GM18858 (cell line): ENCODE measurements at regions not wholly inside any gene's neighbourhood (a gene's known extent, or its start where the extent isn't known, plus 50 kb on each side); places are given as distances from the start of the nearest gene placed in this dataset.
"Not testable (repeated sequence)": the region's sequence is repeated elsewhere in the genome, so short reads cannot be mapped to it uniquely, and the experiment has no call there.

Experiments used
- ATAC-seq: cut with Tn5 transposase; IDR thresholded peaks from one replicate; pipeline ENCODE4 v1.9.1; 2021; ENCODE audit not compliant: unreplicated experiment

DNA sequence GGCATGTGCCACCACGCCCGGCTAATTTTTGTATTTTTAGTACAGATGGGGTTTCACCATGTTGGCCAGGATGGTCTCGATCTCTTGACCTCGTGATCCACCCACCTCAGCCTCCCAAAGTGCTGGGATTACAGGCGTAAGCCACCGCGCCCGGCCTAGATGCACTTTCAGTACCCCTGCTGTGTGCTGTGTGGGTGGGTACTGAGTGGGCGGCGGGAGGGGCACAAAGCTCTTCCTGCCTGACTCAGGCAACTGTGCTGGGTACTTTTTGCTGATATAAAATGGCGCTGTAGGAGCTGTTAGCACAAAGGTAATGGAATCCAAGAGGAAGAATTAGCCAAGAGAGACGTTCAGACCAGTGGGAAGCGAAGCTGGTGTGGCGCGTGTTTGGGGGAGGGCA, 79.6 kb upstream of the HES1 start:
- not testable (repeated sequence) for ATAC-seq

DNA sequence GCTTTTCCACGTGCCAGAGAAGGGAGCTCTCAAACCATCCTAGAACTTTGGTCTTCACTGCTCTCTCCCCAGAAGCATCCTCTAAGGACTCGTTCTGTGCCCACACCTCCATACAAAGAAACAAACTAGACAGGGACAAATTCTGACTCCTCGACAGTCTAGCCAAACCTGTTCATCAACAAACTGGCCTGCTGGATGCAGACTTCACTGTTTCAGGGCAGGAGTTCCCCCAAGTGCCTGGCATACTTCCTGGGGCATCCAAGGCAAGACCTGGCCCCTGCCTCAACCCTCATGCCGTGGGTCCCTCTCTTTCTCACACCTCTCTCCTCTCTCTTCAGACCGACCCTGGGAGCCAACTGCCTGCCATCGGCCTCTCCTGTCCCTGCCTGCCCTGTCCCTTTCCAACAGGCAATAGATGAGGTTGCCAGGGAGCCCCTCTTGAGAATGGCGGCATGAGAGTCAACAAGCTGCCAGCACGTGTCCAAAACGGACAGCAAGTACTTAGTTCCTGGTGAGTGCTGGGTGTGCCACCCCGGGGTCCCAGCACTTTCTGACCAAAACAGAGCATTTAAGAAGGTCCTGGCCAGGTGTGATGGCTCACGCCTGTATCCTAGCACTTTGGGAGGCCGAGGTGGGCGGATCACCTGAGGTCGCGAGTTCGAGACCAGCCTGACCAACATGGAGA, 79.1 kb upstream of the HES1 start:
- no peak for ATAC-seq

DNA sequence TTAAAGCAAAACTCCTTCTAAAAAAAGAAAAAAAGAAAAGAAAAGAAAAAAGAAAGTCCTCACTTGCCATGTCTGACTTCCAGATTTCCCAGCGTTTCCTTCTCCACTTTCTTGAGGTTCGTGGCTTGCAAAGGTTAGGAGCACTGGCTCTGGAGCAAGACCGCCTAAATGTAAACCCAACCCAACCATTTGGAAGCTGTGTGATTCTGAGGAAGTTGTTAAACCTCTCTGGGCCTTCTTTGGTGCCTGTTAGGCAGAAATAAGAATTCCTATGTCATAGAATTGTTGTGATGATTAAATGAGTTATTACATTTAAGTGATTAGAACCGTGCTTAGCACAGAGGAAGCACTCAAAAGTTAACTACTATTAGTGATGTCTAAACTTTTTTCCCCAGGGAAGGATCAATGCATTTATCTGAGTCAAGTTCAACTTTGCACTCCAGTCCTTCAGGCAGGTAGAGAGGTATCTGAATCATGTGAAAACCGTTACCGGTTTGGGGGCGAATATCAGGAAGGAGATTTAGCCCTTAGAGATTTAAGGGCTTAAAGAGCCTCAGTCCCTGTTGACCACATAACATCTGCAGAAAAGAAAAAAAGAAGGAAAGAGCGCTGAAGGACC, 78.3 kb upstream of the HES1 start:
- ATAC-seq, result no peak

GRCh38 chr3:194058189-194058571, 77.8 kb upstream of the HES1 start:
- ATAC-seq, result peak; percentile 46

DNA sequence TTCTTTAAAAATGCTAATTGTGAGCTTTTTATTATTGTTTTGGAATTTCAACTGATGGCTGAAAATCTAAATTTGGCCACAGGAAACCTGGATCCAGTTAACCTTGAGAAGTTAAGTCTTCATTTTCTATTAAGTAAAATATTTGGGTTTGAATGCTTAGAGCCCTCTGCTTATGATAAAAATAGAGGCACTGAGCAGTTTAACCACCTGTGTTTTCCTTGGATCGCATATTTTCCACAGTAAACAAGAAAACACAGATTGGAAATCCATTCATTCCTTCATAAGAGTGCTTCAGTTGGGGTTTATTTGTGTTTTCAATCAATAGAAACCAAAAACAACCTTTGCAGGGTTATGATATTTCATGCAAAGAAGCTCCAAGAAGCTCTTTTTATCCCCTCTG, 77.2 kb upstream of the HES1 start:
- ATAC-seq, result no peak

- ATAC-seq, result no peak
These were observed 74.4 kb upstream of the HES1 start for GRCh38 chr3:194061421-194062030.

- no peak for ATAC-seq
These were observed 73.1 kb upstream of the HES1 start for GRCh38 chr3:194062830-194063229.

DNA sequence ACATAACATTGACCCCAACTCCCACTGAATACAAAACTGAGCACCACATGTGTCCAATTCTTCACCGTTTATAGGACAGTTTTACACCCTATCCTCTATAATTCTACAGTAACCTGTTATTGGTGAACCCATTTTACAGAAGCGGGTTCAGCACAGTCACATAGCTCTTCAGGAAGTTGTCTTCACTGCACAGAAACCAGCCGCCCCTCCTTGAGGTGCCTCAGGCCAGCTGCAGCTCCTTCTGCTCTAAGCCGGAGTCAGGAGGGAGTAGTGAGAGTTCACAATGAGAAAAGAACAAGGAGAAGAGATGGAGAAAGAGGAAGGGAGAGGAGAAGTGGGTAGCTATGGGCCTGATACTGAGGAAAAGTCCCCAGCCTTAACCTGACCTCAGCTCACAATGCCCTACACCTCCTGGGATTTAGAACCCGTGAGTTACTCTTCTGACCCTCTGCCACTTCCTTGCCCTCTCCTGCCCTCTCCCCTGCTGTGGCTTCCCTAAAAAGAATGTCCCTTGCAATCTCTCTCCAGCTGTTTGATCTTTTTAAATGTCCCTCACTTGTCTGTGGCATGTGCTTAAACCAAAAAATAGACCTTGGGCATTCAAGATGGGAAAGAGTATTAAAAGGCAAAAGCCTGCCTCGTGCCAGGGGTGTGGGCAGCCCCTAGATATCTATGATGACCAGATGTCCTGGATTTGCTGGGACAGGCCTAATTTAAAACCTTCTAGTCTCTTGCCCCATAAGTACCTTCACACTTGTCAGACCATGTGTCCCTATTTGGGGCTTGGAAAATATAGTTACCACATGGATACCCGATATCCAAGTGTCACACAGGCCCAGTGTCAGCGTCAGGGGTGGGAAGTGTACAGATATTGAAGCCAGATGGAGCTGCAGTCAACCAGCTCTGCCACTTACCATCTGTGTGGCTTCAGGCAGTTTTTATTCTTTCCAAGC, 71.3 kb upstream of the HES1 start:
- no peak for ATAC-seq

GRCh38 chr3:194067327-194067726, 68.6 kb upstream of the HES1 start:
- ATAC-seq, result not testable (repeated sequence)

DNA sequence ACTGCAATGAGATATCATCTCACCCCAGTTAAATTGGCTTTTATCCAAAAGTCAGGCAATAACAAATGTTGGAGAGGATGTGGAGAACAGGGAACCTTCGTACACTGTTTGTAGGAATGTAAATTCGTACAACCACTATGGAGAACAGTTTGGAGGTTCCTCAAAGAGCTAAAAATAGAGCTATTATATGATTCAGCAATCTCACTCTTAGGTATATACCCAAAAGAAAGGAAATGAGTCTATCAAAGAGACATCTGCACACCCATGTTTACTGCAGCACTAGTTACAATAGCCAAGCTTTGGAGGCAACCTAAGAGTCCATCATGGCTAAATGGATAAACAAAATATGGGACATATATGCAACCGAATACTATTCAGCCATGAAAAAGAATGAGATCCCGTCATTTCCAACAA, 68.0 kb upstream of the HES1 start:
- no peak for ATAC-seq

- no peak for ATAC-seq
These were observed 66.3 kb upstream of the HES1 start for GRCh38 chr3:194069421-194070219.

DNA sequence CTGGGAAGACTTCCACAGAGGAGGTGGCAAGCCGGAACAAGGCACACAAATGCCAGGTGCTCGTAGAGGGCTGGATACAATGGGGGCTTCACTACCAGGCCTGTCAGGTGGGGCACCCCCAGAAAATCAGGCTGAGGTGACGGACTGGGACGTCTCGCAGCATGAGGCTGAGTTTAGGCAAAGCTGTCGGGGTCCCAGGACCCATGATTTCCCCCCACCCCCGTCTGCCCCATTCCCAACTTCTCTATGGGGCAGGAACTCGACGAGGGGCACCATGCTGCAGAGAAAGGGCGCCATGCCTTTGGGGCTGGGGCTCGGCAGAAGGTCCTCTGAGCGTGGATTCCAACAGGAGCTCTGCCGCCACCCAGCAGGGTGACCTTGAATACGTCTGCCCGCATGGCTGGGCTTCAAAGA, 65.7 kb upstream of the HES1 start:
- no peak for ATAC-seq

DNA sequence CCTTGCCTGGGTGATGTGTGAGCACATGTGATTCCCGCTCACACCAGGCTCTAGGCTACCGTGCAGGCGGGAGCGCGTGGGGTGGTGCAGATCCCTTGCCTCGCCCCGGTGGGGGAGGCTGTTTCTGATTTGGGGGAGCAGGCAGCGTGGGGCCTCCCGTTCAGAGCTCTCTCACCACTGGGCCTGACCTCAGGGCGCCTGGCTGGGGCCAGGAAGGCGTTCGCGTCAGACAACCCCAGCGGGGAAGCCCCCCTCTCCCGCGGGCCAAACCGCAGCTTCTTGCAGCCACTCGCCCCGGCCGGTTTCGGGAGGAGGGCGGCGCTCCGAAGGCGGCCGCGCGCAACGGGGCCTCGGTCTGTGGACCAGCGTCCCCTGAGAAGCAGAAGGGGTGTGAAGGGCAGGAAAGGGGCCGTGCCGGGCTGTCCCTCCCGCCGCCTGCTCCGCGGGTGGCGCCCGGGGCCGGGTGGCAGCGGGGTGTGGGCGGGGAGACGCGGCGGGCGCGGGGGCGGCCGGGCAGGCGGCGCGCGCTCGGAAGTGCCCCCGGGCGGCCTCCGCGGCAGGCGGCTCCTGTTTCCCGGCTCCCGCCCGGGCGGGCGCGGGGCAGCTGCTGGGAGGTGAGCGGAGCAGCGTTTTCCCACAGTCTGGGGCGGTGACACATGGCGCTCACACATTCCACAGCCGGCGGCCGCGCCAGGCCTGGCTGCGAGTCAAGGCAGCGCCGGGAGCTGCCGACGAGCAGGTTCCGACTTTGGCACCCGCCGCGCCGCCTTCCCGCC, 65.1 kb upstream of the HES1 start:
- peak; percentile 87 for ATAC-seq

DNA sequence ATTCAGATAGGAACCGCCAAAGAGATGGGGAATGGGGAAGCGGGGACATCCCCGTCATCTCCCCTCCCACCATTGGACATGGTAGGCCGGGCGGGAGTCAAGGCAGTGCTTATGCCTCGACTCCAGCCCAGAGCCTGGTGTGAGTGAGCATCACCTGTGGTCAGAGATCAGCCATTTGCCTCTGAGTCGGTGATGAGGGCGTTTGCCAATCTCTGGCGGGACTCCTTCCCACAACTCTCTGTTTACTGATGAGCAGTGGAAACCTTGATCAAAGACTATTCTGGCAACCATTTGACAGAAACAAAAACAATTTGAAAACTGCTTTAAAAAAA, 63.9 kb upstream of the HES1 start:
- ATAC-seq, result no peak

DNA sequence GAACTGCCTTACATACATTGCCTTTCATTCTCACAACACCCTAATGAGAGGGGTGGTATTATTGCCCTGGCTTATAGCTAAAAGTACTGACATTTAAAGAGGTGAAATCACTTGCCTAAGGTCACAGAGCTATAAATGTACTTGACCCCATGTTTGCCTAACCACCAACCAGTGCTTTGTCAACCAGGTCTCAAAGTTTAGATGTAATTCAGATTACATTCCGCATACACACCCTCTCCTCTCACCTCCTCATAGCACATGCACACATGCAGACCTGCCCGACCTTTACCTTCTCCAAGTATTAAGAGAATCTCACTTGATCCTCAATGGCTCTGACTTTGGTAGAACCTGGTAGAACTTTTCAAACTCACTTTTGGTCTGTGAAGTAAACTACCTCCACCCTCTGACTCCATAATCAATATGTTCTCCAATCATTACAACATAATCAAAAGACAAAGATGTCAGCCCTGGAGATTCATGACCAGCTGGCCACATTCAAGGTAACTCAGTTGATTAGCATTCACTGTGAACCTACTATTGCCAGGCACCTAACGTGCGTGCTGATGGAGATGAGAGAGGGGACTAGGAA, 63.2 kb upstream of the HES1 start:
- no peak for ATAC-seq

GRCh38 chr3:194073926-194074325, 62.0 kb upstream of the HES1 start:
- ATAC-seq, result no peak

GRCh38 chr3:194075088-194075615, 60.8 kb upstream of the HES1 start:
- ATAC-seq, result no peak

DNA sequence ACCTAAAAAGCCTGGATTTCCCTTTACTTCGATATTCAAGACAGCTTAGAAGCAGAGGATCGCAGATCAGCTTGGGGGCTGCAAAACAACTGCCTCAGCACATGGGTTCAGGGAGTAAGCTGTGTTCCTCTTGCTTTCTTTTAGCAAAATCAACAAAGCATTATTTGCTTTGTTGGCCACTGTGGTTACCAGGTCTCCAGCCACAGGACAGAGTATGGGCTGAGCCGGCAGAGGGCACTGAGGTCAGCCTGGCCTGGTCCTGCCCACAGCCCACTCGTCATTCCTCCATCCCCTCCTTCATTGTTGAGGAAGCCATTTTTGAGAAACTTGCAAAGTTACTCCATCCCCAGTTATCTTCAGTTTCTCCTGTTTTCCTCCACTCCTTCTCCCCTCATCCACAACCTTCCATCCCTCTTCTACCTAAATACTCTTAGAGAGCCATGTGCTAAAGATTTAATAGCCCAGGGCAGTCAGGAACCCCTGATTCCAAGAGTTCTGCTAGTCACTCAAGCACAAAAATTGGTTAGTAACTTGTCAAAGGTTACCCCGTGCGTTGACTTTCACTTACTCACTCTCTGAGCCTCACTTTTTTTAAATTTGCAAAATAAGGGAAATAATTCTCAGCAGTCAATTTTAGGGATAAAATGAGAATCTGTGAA, 60.0 kb upstream of the HES1 start:
- ATAC-seq, result no peak

- ATAC-seq, result no peak
These were observed 59.5 kb upstream of the HES1 start for GRCh38 chr3:194076475-194076874.
